HG03575 (cell line): ENCODE measurements at regions not wholly inside any gene's neighbourhood (a gene's known extent, or its start where the extent isn't known, plus 50 kb on each side); places are given as distances from the start of the nearest gene placed in this dataset.

ENCODE experiments used
- ATAC-seq: cut with Tn5 transposase; IDR thresholded peaks from one replicate; pipeline ENCODE4 v1.9.1; 2021; ENCODE audit not compliant: unreplicated experiment, insufficient number of reproducible peaks, low FRiP score; ENCODE audit errors: extremely low read depth

DNA sequence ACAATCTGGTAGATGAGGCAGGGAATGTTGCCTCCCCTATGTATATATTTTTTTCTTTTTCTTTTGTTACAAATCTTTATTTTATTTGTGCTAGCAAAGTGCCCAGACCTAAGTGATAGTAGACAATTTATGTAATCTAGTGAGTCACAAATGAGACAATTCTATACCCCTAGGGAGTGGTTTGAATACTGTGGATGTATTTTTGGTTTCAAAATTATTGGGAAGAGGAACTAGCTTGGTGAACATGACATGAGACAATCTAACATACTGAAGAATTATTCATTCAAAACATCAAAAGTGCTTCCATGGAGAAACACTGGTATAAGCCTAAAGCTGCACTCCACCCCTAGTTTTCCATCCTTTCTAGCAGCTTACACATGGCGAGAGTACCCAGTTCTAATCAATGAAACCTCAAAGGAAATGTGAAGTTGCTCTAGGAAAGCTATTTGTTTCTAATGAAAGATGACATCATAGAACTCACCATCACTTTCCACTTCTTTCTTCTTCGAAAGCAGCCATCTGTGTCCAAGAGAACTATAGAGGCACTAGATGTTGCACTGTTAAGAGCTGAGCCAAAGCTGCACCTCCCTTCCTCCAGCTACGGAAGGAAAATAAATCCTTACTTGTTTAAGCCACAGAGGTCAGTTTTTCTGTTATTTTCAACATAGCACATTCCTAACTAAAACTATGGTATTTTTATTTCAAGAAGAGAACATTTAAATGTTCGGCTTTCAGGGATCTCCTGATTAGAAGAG lies 764.6 kb downstream of the LTN1 start:
- no peak for ATAC-seq

DNA sequence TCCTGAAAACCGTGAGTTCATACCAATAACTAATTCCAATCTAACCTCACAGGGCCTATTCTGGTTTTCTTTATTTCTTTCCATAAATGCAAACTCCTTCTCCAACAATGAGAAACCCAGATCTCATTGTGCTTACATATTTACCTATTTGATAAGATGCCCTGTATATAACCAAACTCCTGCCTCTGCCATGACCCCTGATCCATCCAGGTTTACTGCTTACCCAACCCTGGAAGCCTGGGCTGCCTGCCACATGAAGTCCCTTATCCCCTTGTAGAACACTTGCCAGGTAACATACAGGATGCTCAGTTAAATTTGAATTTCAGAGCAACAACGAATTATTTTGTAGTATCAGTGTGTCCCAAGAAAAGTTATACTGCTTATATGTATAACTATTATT lies 766.1 kb downstream of the LTN1 start:
- no peak for ATAC-seq

DNA sequence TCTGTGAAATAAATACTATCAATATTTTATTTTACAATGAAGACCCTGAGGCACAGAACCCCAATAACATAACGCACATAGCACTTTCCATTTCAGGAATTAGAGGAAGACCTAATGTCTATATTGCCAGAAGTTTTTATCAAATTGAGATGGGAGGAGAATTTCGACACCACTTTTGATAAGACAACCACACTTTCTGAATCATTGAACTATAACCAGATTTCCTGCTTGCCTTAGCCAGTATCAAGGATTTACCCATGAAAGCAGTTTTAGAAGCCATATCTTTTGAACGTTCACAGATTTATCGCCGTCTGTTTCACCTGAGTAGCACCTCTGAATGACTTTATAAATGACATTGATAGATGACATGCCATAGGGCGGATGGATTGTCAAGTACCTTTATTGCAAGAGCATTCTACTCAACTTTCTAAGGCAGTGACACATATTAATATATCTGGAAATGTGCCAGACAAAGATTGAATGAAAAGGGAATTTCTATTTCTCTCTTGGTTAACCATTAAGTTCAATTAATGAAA lies 768.4 kb downstream of the LTN1 start:
- ATAC-seq = no peak

DNA sequence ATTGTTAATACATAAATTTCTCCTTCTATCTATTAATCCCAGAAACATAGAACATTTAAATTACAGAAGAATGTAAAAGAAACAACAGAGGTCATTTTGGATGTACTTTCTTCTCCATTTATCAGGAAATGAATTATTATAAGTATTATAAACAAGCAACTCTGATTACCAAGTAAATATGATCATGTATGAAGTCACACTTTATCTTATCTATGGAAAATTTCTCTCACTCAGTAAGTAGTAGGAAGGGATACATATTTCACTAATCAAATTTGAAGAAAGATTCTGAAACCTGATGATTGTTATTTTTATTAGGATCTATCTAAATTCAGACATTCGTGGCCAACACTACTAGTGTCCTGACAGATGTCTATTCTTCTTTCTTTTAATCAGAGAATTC lies 770.7 kb downstream of the LTN1 start:
- no peak for ATAC-seq

DNA sequence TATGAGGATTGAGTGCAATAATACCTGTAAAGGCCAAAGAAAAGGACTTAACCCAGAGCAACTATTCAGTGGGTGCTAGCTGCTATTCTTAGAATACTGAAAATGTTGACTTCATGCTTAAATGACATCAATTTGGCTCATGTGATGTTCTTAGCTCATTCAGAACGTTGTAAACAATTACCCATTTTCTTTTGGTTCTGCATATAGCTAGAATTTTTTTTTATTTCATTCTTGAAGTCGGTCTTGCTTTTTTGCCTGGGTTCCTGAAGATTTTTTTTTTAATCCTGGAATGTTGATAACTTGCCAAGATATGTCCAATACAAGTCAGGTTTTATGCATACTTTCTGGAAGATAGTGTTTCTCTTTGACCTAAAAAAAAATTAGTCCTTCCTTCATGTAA lies 772.0 kb downstream of the LTN1 start:
- no peak for ATAC-seq

DNA sequence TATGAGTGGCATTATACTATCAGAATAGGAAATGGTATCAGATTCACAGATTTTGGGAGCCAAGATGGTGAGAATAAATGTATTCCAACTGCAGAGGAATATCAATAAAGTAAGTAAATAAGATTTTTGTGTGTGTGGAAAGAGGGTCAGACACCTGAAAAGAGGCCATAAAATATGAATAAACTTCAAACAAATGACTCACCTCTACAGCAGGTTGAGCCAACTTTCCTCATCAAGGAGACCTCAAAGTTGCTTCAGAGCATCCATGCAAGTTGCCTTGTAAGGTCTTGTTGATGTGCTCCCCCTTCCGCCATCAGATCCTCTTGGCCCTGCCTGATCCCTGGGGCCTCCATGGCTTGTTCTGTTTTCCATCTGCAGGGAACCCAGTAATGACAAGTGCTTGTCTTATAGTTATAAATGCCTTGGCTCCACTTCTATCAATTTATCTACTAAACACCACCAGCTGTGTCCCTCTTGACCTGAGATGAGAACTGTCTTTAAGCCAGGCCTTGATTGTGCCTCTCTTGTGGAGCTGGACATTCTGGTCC lies 775.6 kb downstream of the LTN1 start:
- ATAC-seq = no peak

DNA sequence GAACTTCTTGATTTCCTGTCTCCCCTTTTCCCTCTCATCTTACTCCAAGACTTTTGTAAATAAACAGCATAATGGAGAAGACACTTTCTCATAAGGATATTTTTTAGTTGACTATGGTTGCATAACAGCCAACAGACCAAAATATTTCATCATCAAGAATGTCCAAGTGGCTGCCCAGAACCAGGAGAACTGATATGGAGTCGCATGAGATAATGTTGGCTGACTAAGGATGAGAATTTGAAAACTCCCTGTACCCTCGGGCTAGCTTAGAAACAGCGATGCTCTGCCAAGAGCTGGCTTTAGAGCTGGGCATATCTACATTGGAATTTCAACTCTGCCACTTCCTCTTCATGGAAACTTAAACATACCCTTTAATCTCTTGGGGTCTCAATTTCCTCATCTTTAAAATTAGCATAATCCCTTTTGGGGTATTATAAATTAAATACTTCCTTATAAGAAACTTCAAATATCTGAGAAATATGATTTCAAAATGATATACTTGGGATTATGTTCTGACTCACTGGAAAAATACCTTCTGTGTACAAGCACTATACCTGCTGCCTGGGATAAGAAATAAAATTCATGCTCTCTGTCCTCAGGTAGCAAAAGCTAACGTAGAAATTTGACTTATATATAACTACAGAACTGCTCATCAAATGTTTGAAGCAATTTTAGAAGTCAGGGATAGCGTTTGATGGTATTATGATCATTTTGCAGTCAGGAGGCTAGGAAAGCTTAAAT lies 777.3 kb downstream of the LTN1 start:
- ATAC-seq = no peak

DNA sequence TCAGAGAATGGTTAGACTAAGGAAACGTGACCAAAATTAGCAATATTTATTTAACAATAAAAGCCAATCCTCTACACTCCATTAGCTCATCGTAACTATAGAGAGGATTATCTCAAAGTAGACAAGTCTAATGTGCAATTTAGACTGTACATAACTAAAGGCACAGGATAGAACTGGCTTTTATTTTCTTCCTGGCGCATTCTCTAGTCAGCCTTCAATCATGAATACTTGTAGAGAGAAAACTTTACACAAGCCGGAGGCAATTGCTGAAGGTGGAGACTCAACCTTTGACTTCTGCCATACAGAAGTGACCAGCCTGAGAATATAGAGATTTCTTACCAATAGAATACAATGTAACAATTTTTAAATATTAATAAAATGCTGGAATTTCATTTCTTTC lies 777.9 kb downstream of the LTN1 start:
- ATAC-seq = no peak

DNA sequence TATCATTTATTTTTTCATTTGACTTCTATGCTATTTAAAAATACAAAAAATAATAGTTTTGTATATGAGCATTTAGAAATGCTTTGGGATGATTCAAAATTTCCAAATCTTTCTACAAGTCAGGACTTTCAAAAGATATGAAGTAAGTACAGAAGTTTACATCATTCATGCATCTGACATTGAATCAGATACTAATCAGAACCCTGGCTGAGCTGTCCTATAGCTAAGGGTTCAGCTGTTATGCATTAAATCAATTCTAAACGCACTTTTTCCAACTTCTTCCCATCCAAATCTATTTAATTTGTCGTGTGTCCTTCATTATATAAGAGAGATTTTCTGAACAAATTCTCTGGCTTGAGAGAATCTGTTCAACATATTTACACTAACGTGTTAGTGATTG lies 779.4 kb downstream of the LTN1 start:
- ATAC-seq = no peak

DNA sequence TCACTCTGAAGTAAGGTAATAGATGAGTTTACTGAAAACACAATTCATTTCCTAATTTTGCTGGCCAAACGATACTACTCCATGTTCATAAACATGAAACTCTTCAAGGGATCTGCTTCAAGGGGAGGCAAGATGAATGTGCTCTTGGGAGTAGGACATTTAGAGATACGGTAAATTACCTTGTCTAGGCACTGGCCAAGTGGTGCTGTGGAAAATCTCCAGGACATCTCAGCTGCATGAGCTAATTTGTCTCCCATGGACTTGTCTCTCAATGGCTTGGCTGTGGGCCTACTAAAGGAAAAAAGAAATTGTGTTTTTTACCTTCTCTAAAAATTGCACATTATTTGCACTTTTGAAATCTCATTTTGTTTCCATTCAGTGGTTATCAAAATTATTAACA lies 780.6 kb downstream of the LTN1 start:
- ATAC-seq = no peak

DNA sequence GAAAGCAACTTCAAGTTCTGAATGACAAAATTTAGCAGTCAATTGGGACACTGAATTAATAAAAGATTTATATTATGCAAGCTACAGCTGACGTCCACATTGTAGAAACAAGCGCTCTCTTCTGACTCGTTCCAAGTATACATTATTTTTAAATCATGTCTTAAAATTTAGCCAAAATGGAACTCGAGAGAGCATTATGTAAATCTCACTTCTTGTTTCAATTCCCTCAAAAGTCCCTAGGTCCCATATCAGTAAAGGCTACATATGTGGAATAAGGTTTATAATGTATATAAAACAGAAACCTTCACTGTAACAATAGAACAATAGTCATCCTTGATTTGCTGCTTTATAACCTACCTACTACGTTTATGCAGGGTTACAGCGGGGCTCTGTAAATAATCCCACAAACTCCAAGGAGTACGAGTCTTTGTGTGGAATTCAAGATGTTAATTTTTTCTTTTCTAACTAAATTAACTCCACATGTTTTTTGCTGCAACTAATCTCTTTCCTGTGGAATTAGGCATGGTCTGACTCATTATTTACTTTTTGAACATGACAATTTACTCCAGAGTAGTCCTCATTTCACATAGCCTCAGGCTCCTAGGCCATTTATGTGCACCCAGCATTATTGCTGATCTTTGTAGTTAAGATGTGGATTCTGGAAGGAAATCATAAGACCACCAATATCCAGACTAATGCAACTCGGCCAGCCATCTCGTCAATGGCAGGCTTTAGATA lies 785.1 kb downstream of the LTN1 start:
- no peak for ATAC-seq

DNA sequence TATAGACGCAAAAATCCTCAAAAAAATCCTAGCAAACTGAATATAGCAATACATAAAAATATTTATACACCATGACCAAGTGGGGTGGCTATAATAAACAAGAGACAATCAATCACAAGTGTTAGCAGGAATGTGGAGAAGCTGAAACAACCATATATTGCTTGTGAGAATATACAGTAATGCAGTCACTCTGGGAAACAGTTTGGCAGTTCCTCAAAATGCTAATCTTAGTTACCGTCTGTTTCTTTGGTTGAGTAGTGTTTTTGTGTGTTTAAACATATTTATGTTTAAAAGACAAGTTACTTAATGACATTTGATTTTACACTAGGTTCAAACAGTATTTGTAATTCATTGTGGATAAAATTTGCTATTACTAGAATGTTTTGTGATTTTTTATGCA lies 792.0 kb downstream of the LTN1 start:
- ATAC-seq = no peak

DNA sequence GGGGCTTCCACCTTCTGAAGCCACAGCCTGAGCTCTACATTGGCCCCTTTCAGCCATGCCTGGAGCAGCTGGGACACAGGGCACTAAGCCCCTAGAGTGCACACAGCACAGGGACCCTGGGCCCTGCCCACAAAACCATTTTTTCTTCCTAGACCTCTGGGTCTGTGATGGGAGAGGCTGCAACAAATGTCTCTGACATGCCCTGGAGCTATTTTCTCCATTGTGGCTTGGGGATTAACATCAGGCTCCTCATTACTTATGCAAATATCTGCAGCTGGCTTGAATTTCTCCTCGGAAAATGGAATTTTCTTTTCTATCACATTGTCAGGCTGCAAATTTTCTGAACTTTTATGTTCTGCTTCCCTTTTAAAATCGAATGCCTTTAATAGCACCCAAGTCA lies 795.7 kb downstream of the LTN1 start:
- ATAC-seq = no peak

DNA sequence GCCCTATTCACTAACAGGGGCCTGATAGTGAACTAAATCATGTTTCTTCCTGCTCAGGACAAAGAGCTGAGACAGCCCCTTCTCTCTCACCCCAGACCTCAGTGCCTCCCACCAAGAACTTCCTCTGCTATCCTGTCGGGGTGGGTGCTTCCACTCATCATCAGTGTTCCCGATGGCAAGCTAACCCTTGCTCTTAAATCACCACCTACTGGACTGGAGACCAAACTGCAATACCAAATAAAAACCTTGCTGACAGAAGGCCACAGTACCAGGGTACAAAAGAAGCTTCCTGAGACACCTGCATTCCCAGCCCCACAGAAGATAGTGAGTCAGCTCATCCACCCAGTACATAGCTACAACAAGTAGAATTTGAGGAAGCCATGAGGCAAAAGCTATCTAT lies 799.5 kb downstream of the LTN1 start:
- no peak for ATAC-seq

DNA sequence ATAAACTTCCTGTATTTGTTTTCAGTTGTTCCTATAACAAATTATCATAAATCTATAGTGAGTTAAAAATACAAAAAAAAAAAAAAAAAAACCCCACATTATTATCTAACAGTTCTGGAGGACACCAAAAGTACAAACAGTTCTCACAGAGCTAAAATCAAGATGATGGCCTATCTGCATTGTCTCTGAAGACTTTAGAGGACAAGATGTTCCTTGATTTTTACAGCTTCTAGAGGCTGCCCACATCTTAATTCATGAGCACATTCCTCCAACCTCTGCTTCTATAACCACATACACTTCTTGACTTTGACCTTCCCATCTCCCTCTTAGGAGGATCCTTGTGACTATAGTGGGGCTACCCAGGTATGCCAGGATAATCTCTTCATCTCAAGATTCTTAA lies 806.1 kb downstream of the LTN1 start:
- no peak for ATAC-seq

DNA sequence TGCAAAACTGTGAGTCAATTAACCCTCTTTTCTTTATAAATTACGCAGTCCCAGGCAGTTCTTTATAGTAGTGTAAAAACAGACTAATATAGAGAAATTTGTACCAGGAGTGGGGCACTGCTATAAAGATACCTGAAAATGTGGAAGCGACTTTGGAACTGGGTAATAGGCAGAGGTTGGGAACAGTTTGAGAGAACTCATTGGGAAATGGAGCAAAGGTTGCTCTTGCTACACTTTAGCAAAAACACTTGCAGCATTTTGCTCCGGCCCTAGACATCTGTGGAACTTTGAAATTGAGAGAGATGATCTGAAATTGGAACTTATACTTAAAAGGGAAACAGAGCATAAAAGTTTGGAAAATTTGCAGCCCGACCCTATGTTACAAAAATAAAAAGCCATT lies 810.9 kb downstream of the LTN1 start:
- no peak for ATAC-seq

DNA sequence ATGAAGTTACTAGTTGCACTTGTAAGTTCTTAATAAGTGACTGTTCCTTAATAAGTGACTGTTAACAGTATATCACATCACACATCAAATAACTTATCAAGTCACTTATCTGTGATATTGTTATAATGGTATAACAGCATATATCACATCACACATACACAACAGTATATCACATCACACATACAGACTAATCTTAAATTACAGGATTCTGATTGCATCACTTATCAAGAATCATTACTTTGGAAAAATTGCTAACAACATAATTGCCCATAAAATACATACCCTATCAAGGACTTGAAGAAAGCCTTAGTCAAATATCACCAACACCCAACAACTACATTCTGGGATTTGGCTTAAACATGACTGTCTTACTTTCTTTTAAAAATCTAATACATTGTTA lies 813.5 kb downstream of the LTN1 start:
- no peak for ATAC-seq

DNA sequence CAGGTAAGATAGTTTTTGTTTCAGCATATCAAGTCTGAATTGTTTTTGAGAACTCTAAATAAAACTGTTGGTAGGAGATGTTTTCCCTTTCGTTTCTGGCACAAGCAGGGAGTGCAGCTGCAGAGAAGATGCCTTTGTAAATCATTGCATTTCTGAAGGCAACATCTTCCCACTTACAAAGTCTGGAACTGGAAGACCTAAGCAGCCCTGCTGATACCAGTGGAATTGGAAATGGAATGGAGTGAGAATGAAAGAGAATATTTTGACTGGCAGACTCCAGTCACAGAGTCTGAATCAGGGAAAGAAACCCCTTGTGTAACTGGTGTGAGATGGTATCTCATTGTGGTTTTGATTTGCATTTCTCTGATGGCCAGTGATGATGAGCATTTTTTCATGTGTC lies 815.6 kb downstream of the LTN1 start:
- ATAC-seq = no peak

DNA sequence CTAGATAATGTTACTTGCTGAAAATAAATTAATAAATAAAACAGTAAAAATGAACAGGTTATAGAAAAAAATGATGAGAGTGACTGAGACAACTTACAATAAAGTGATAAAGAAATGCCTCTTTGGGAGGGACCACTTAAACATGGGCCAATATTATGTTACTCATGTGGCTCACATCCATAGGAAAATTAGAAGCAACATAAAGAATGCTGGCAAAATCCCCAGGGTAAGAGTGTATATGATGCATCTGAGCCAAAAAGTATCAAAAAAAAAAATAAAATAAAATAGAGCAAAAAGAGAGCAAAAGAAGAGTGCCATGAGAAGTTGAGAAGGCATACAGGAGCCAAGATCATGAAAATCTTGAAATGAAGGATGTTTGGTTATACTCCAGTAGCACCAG lies 818.0 kb downstream of the LTN1 start:
- no peak for ATAC-seq

DNA sequence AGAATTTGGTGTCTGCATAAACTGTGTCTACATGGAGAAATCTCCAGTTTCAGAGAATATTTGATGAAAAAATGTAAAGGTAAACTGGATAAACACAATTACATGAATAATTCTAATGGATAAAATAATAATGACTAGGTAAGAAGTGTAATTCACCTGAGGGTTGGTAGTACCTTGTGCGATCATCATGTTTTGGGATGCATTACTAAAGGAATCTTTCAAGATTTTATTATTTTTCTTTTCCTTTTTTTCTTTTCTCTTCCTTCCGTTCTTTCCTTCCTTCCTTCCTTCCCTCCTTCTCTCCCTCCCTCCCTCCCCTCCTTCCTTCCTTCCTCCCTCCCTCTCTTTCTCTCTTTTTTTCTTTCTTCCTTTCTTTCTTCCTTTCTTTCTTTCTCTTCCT lies 818.7 kb downstream of the LTN1 start:
- no peak for ATAC-seq
